ENCODE measurements at regions not wholly inside any gene's neighbourhood (a gene's known extent, or its start where the extent isn't known, plus 50 kb on each side); places are given as distances from the start of the nearest gene placed in this dataset.

DNA sequence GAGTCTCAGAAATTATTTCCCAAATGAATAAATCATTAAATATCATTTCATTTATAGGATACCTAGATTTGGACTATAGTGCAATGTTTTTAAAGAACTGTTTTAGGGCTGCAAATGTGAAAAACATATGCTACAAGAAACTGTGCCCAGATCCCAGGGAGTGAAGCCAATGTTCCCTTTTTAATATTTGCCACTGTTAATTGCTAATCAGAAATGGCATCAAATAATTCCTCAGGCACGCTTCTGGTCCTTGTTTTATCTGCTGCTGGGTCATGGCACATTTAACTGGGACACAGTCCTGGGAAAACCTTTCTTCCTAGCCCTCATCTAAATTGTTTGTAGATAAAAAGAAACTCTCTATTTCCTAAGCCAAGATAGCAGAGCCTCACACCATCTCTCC lies 79.3 kb upstream of the CNTNAP4 start:
- DNase-seq (ENCODE audit: low read depth), result no peak
- TF ChIP-seq, protein P1, sequence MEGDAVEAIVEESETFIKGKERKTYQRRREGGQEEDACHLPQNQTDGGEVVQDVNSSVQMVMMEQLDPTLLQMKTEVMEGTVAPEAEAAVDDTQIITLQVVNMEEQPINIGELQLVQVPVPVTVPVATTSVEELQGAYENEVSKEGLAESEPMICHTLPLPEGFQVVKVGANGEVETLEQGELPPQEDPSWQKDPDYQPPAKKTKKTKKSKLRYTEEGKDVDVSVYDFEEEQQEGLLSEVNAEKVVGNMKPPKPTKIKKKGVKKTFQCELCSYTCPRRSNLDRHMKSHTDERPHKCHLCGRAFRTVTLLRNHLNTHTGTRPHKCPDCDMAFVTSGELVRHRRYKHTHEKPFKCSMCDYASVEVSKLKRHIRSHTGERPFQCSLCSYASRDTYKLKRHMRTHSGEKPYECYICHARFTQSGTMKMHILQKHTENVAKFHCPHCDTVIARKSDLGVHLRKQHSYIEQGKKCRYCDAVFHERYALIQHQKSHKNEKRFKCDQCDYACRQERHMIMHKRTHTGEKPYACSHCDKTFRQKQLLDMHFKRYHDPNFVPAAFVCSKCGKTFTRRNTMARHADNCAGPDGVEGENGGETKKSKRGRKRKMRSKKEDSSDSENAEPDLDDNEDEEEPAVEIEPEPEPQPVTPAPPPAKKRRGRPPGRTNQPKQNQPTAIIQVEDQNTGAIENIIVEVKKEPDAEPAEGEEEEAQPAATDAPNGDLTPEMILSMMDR (conservative IDR thresholded peaks at IDR 0.05; ENCODE audit: control insufficient read depth, insufficient read depth, low read depth, low read length), result no peak
- no peak overlapping the region for H3K4me3 ChIP-seq (ENCODE audit: control insufficient read depth, low read depth, low read length)

GRCh38 chr16:76199681-76200220 lies 77.5 kb upstream of the CNTNAP4 start:
- TF ChIP-seq, protein P1 (conservative IDR thresholded peaks at IDR 0.05; ENCODE audit: control insufficient read depth, insufficient read depth, low read depth, low read length), result no peak
- H3K4me3 ChIP-seq (ENCODE audit: control insufficient read depth, low read depth, low read length), result no peak overlapping the region

GRCh38 chr16:76201385-76201784 lies 75.8 kb upstream of the CNTNAP4 start:
- DNase-seq (ENCODE audit: low read depth), result peak; percentile 45
- H3K4me3 ChIP-seq (ENCODE audit: control insufficient read depth, low read depth, low read length), result no peak overlapping the region
- TF ChIP-seq, protein P1 (conservative IDR thresholded peaks at IDR 0.05; ENCODE audit: control insufficient read depth, insufficient read depth, low read depth, low read length), result no peak

More at GRCh38 chr16:76199681-76200220, 77.5 kb upstream of the CNTNAP4 start:
- no peak for DNase-seq (ENCODE audit: low read depth)

DNA sequence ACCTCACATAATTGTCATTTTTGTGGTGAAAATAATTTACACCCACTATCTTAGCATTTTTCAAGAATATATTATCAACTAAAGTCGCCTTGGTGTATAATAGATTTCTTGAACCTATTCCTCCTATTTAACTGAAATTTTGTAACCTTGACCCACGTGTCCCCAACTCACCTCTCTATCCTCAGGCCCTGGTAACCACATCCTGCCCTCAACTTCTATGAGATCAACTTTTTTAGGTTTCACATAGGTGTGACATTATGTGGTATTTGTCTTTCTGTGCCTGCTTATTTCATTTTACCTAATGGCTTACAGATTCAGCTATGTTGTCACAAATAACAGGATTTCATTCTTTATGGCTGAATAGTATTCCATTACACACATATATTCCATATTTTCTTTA lies 73.0 kb upstream of the CNTNAP4 start:
- DNase-seq (ENCODE audit: low read depth), result no peak
- TF ChIP-seq, protein P1 (conservative IDR thresholded peaks at IDR 0.05; ENCODE audit: control insufficient read depth, insufficient read depth, low read depth, low read length), result no peak

GRCh38 chr16:76207270-76207669 lies 69.9 kb upstream of the CNTNAP4 start:
- H3K4me3 ChIP-seq (ENCODE audit: control insufficient read depth, low read depth, low read length), result no peak overlapping the region
- no peak for DNase-seq (ENCODE audit: low read depth)
- TF ChIP-seq, protein P1 (conservative IDR thresholded peaks at IDR 0.05; ENCODE audit: control insufficient read depth, insufficient read depth, low read depth, low read length), result no peak

More for the DNA sequence above, 73.0 kb upstream of the CNTNAP4 start:
- no peak overlapping the region for H3K4me3 ChIP-seq (ENCODE audit: control insufficient read depth, low read depth, low read length)

GRCh38 chr16:76210157-76210556 lies 67.0 kb upstream of the CNTNAP4 start:
- no peak overlapping the region for H3K4me3 ChIP-seq (ENCODE audit: control insufficient read depth, low read depth, low read length)
- TF ChIP-seq, protein P1 (conservative IDR thresholded peaks at IDR 0.05; ENCODE audit: control insufficient read depth, insufficient read depth, low read depth, low read length), result no peak
- DNase-seq (ENCODE audit: low read depth), result no peak

GRCh38 chr16:76213860-76214259 lies 63.3 kb upstream of the CNTNAP4 start:
- TF ChIP-seq, protein P1 (conservative IDR thresholded peaks at IDR 0.05; ENCODE audit: control insufficient read depth, insufficient read depth, low read depth, low read length), result no peak
- no peak for DNase-seq (ENCODE audit: low read depth)

More at GRCh38 chr16:76213860-76214259, 63.3 kb upstream of the CNTNAP4 start:
- no peak overlapping the region for H3K4me3 ChIP-seq (ENCODE audit: control insufficient read depth, low read depth, low read length)
